Kidney epithelial cell (primary cell): ENCODE measurements at regions not wholly inside any gene's neighbourhood (a gene's known extent, or its start where the extent isn't known, plus 50 kb on each side); places are given as distances from the start of the nearest gene placed in this dataset.
"Not testable (repeated sequence)": the region's sequence is repeated elsewhere in the genome, so short reads cannot be mapped to it uniquely, and the experiment has no call there.

Experiments used
- DNase-seq: peaks from one replicate; pipeline ENCODE4 v3.0.0-alpha.2; 2010; ENCODE audit warnings: low read depth
- H3K27me3 ChIP-seq: 2 replicates; pipeline ENCODE4 v1.6.0; 2011; ENCODE audit warnings: low read length; ENCODE audit not compliant: control insufficient read depth, insufficient read depth
- H3K36me3 ChIP-seq: 2 replicates; pipeline ENCODE4 v1.5.1; 2011; ENCODE audit warnings: low read length; ENCODE audit not compliant: control insufficient read depth, insufficient read depth
- H3K4me3 ChIP-seq: 2 replicates; pipeline ENCODE4 v1.5.1; 2011; ENCODE audit warnings: low read depth, mild to moderate bottlenecking, control low read depth, low read length
- CTCF ChIP-seq: IDR thresholded peaks from 2 replicates; pipeline ENCODE4 v1.5.1; 2011; ENCODE audit warnings: mild to moderate bottlenecking, moderate library complexity, low read length, control low read depth, inconsistent platforms; ENCODE audit not compliant: insufficient read depth, poor library complexity, severe bottlenecking

- Histone ChIP-seq H3K27me3 (no peaks in the 10 kb centered on the region), H3K4me3 (no peak overlapping the region), H3K36me3 (no peaks in the 10 kb centered on the region)
- no peak for DNase-seq
- no peak for TF ChIP-seq CTCF
These were observed 91.2 kb downstream of the RCHY1 start for GRCh38 chr4:75422998-75423397.

DNA sequence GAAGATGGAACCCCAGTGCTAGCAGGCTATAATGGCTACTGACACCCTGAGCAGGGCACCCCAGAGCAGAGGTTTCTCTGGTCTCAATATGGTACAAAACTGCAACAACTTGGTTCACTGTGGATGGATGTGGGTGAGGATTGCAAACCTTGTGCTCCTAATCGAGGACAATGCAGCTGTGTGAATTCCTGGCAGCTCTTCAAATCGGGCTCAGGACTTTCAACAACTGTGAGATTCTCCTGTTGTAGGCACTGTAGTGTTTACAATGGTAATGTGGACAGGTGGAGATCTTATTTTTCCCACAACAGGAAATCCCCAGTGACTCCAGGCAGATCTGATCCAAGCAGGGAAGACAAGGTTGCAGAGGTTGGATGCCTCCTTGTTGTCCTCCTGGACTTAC lies 101.5 kb downstream of the RCHY1 start:
- DNase-seq: no peak
- no peak overlapping the region for H3K4me3 ChIP-seq
- H3K27me3 ChIP-seq: no peaks in the 10 kb centered on the region
- TF ChIP-seq CTCF: no peak
- no peaks in the 10 kb centered on the region for H3K36me3 ChIP-seq

- H3K4me3 ChIP-seq: no peak overlapping the region
- no peaks in the 10 kb centered on the region for H3K36me3 ChIP-seq
- no peak for DNase-seq
- no peak for TF ChIP-seq CTCF
- no peaks in the 10 kb centered on the region for H3K27me3 ChIP-seq
These were observed 115.7 kb downstream of the RCHY1 start for GRCh38 chr4:75398501-75398900.

- no peaks in the 10 kb centered on the region for H3K27me3 ChIP-seq
- no peak for TF ChIP-seq CTCF
- no peak overlapping the region for H3K4me3 ChIP-seq
- no peaks in the 10 kb centered on the region for H3K36me3 ChIP-seq
- no peak for DNase-seq
These were observed 122.6 kb downstream of the RCHY1 start for GRCh38 chr4:75391489-75392166.

GRCh38 chr4:75386426-75386825 lies 127.8 kb downstream of the RCHY1 start:
- DNase-seq, H3K27me3 ChIP-seq, H3K4me3 ChIP-seq, H3K36me3 ChIP-seq: not testable (repeated sequence)

- no peak for TF ChIP-seq CTCF
- Histone ChIP-seq H3K36me3 (no peaks in the 10 kb centered on the region), H3K27me3 (no peaks in the 10 kb centered on the region), H3K4me3 (no peak overlapping the region)
- no peak for DNase-seq
These were observed 129.1 kb downstream of the RCHY1 start for GRCh38 chr4:75385106-75385505.
